Ovary (tissue), 7 donors: ENCODE measurements at regions not wholly inside any gene's neighbourhood (a gene's known extent, or its start where the extent isn't known, plus 50 kb on each side); places are given as distances from the start of the nearest gene placed in this dataset.

Source experiments
- DNase-seq, 5 donors: peaks; one replicate each; pipeline ENCODE4 v3.0.0-alpha.2; 2019 to 2020
- H3K27ac ChIP-seq, 2 donors: fragments of 200-600 bp; one replicate each; pipeline versions ENCODE4 v1.5.1 to v1.8.0; 2019 to 2022
- H3K27me3 ChIP-seq: fragments of 200-600 bp; one replicate; pipeline ENCODE4 v1.8.0; 2022
- H3K36me3 ChIP-seq: fragments of 200-600 bp; sonication (generic); one replicate; pipeline ENCODE4 v1.5.1; 2019
- H3K4me1 ChIP-seq: one replicate; pipeline ENCODE4 v1.8.1; 2013; ENCODE audit warnings: mild to moderate bottlenecking, moderate library complexity; ENCODE audit not compliant: insufficient read depth
- H3K4me3 ChIP-seq: fragments of 200-600 bp; sonication (generic); one replicate; pipeline ENCODE4 v1.5.1; 2017
- H3K9me3 ChIP-seq, 2 donors: fragments of 200-600 bp in 1 of 2; sonication (generic) in 1 of 2; one replicate each; pipeline versions ENCODE4 v1.5.1 to v1.8.1; 2013 to 2019; ENCODE audit warnings: mild to moderate bottlenecking in 1 of 2, moderate library complexity in 1 of 2
- EP300 ChIP-seq: sonication (generic); formaldehyde crosslinking; IDR thresholded peaks from one replicate; pipeline ENCODE4 v1.6.1; 2017; ENCODE audit warnings: antibody characterized with exemption
- POLR2A ChIP-seq: fragments of 450-650 bp; IDR thresholded peaks from one replicate; pipeline ENCODE4 v1.6.1; 2017; ENCODE audit warnings: antibody characterized with exemption, mild to moderate bottlenecking, moderate library complexity
- WGBS, 3 donors: extraction: QIAGEN DNeasy Blood & Tissue Kit in 1 of 3; methylation state at CpG; one replicate each; pipeline versions ENCODE4 v1.1.5 to v1.1.7; 2013 to 2017; 5-methylcytosine and 5-hydroxymethylcytosine counted together
- intact Hi-C, 4 donors: fragments of 100-400 bp; cut with DNase I; formaldehyde crosslinking; loops; one replicate each; pipeline versions ENCODE4 v1.11.0 to v1.15.1; 2022 to 2023
- TF ChIP-seq, protein P1 (sequence below), 3 donors: fragments of 450-650 bp in 2 of 3; fragments of 200-600 bp in 1 of 3; IDR thresholded peaks; one replicate each; pipeline versions ENCODE4 v1.5.1 to v1.8.0; 2016 to 2022; ENCODE audit warnings: antibody characterized with exemption in 3 of 3, mild to moderate bottlenecking in 1 of 3
- donor health status: DM: no; HTN: no; CAD: no; lungs with moderate emphysema.
- donor health status: DM: no; HTN: no; CAD: no.
- donor health status: Bipolar disorder and iron deficiency.
- donor health status: DM: no; HTN: no; CAD: no.
- donor health status: DM: yes; HTN: yes; CAD: no.

DNA sequence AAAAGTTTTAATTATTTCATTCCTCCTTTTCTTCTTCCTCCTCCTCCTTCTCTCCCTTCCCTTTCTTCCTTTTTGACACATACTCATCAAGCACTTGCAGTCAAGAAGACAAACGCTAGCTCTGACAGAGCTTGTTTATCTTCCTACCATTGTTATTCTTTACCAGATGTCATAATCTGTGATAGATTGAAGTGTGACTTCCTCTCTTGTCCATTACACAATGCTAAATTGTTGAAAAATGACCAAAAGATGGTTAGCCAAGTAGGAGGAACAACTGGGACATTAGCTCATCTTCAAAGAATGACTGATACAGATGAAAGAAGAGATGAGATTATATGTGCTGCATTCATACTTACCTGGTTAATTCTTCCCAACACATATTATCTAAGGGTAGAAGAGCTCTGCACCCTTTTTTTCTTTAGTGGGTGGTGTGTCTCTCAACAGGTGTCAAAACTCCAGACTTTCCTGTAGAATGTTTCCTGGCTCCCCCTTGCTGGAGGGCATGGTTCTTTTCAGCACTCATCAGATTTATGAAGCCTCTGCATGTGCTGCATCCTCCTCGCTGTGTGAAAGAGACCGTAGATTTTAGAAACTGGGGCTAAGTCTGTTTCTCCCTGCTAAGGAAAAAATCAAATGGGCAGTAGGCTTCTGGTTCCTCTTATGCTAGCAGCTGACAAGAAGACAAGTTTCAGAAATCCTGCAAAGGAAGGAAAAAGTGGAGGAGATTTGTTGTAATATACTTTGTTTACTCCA, 147.1 kb downstream of the TMX1 start:
- Histone ChIP-seq H3K4me1 (no peaks in the 10 kb centered on the region), H3K4me3 (no peak overlapping the region), H3K27me3 (no peaks in the 10 kb centered on the region), H3K27ac (no peak overlapping the region), H3K9me3 (no peaks in the 10 kb centered on the region), H3K36me3 (no peaks in the 10 kb centered on the region)
- DNase-seq = no peak
- 70 to 83% (median 79%) methylated on average over 3 of the region's 3 CpGs for WGBS, 3 donors
- intact Hi-C loops = no loop called here
- TF ChIP-seq POLR2A = no peak
- TF ChIP-seq, protein P1, sequence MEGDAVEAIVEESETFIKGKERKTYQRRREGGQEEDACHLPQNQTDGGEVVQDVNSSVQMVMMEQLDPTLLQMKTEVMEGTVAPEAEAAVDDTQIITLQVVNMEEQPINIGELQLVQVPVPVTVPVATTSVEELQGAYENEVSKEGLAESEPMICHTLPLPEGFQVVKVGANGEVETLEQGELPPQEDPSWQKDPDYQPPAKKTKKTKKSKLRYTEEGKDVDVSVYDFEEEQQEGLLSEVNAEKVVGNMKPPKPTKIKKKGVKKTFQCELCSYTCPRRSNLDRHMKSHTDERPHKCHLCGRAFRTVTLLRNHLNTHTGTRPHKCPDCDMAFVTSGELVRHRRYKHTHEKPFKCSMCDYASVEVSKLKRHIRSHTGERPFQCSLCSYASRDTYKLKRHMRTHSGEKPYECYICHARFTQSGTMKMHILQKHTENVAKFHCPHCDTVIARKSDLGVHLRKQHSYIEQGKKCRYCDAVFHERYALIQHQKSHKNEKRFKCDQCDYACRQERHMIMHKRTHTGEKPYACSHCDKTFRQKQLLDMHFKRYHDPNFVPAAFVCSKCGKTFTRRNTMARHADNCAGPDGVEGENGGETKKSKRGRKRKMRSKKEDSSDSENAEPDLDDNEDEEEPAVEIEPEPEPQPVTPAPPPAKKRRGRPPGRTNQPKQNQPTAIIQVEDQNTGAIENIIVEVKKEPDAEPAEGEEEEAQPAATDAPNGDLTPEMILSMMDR (IDR thresholded peaks at IDR 0.05) = no peak
- TF ChIP-seq EP300 = no peak

DNA sequence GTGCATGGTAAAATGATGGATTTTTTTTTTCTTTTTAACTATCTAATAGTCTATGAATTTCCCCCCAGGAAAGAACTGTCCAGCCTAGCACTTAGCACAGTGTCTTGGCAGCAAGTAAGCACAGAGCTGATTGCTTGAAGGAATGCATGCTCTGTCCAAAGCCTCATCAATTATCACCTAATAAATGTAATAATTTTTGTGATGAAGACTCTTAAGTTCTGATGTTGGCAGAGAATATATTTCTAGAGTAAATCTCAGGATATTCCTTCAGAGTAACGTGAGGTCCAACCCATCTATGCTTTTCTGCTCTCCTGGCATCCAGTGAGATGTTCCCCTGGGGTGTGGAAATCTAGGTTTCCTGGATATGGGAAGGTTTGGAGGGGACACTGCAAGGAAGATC, 152.4 kb downstream of the TMX1 start:
- H3K4me1 ChIP-seq = peaks cover 11% of the 10 kb centered on the region
- TF ChIP-seq, protein P1 (IDR thresholded peaks at IDR 0.05) = no peak
- TF ChIP-seq EP300 = no peak
- no peak for TF ChIP-seq POLR2A

DNA sequence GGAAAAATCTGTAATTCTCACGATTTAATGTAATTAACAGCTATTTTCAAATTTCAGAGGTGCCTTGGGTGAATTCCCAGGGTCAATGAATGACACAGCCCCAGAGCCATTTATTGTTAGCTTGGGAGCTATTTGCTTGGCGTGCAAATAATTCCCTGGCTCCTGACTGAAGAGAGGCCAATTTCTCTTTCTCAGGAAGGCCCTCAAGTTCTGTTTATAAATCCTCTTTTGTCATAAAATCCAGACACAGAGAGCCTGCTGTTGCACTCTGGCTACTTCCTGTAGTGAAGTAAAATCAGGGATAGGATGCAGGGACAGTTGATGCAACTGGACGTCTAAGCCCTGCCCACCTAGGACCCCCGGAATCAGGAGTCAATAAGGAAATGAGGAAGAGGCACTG, 154.3 kb downstream of the TMX1 start:
- intact Hi-C loops = no loop called here
- Histone ChIP-seq H3K36me3 (no peaks in the 10 kb centered on the region), H3K4me3 (no peak overlapping the region), H3K27ac (peak overlapping the region; percentile 49 to 73), H3K4me1 (peaks cover 11% of the 10 kb centered on the region), H3K27me3 (no peaks in the 10 kb centered on the region), H3K9me3 (no peaks in the 10 kb centered on the region)
- WGBS, 3 donors = 28 to 31% (median 30%) methylated on average over 4 of the region's 4 CpGs
- DNase-seq = no peak
- TF ChIP-seq POLR2A (no peak), EP300 (no peak)
- TF ChIP-seq, protein P1 (IDR thresholded peaks at IDR 0.05) = no peak

More for the DNA sequence above, 152.4 kb downstream of the TMX1 start:
- Histone ChIP-seq H3K9me3 (no peaks in the 10 kb centered on the region), H3K4me3 (no peak overlapping the region), H3K27ac (no peak overlapping the region), H3K27me3 (no peaks in the 10 kb centered on the region), H3K36me3 (no peaks in the 10 kb centered on the region)
- no peak for DNase-seq
- intact Hi-C loops = no loop called here
- 86 to 97% (median 91%) methylated on average over 1 of the region's 1 CpG for WGBS, 3 donors

DNA sequence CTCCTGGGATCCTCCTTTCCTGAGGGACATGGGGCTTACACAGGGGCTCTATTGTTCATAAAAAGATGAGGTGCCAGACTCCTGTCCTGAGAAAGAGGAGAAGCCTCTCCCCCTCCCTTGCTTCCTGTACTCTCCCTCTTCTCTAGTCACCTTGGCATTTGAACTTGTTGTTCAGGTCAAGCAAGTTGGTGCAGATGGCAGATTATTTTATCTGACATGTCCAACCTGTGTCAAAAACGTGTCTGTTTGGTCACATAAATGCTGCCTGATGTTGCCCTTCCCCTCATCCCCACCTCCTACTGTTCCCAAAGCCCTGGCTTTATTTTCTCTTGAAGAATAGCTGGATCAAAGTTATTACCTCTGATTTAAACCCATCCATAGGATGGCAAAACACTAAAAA, 154.8 kb downstream of the TMX1 start:
- H3K9me3 ChIP-seq = no peaks in the 10 kb centered on the region
- no peaks in the 10 kb centered on the region for H3K27me3 ChIP-seq
- H3K27ac ChIP-seq = peak overlapping the region; percentile 49 to 73
- no peaks in the 10 kb centered on the region for H3K36me3 ChIP-seq
- WGBS, 3 donors = 25 to 37% (median 27%) methylated on average over 1 of the region's 1 CpG
- H3K4me3 ChIP-seq = no peak overlapping the region
- TF ChIP-seq, protein P1 (IDR thresholded peaks at IDR 0.05) = no peak
- no peak for TF ChIP-seq EP300
- no peak for TF ChIP-seq POLR2A
- intact Hi-C loops = no loop called here
- H3K4me1 ChIP-seq = peaks cover 11% of the 10 kb centered on the region
- no peak for DNase-seq
